ENCODE measurements at regions not wholly inside any gene's neighbourhood (a gene's known extent, or its start where the extent isn't known, plus 50 kb on each side); places are given as distances from the start of the nearest gene placed in this dataset.

DNA sequence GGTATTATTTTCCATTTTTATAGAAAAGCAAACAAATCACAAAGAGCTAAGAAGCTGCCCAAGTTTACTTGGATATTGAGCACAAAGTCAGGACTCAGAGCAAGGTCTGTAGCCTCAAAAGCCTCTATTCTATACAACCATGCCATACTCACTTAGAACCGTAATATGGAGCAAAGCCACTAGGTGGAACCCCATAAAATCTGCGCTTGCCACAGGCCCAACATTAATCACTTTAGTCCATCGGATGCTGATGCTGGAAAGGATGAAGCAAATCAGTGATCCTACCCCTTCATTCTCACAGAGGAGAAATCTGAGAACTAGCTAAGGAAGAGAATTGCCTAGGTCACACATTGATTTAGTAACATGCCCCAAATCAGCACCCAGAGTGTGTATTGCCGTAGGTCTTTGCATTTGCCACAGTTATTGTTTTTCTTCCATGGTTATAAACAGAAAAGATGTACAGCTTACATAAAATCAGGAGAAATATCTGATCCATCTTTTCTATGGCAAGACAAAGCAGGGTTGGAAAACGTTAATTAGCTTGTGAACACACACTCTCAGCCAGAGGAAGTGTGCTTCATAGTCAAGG lies 56.7 kb upstream of the RAB38 start:
- TF ChIP-seq, protein P1, sequence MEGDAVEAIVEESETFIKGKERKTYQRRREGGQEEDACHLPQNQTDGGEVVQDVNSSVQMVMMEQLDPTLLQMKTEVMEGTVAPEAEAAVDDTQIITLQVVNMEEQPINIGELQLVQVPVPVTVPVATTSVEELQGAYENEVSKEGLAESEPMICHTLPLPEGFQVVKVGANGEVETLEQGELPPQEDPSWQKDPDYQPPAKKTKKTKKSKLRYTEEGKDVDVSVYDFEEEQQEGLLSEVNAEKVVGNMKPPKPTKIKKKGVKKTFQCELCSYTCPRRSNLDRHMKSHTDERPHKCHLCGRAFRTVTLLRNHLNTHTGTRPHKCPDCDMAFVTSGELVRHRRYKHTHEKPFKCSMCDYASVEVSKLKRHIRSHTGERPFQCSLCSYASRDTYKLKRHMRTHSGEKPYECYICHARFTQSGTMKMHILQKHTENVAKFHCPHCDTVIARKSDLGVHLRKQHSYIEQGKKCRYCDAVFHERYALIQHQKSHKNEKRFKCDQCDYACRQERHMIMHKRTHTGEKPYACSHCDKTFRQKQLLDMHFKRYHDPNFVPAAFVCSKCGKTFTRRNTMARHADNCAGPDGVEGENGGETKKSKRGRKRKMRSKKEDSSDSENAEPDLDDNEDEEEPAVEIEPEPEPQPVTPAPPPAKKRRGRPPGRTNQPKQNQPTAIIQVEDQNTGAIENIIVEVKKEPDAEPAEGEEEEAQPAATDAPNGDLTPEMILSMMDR (IDR thresholded peaks at IDR 0.05) = peak in 4 of 6 experiments; percentile 27 to 66 (median 60)
- no peak for TF ChIP-seq POLR2AphosphoS5 (IDR thresholded peaks at IDR 0.05)
- WGBS, 2 donors = 34 to 44% methylated on average over 5 of the region's 5 CpGs
- Histone ChIP-seq H3K4me1 (no peaks in the 10 kb centered on the region), H3K27ac (no peak overlapping the region), H3K4me3 (no peak overlapping the region), H3K27me3 (no peaks in the 10 kb centered on the region), H3K9me3 (no peaks in the 10 kb centered on the region), H3K36me3 (no peaks in the 10 kb centered on the region)
- no peak for DNase-seq
- ATAC-seq (ENCODE audit: low FRiP score in 2 of 2) = peak in 1 of 2 donors; percentile 75

GRCh38 chr11:88229303-88229702 lies 54.1 kb upstream of the RAB38 start:
- H3K36me3 ChIP-seq = no peaks in the 10 kb centered on the region
- H3K9me3 ChIP-seq = no peaks in the 10 kb centered on the region
- no peak overlapping the region for H3K4me3 ChIP-seq
- ATAC-seq (ENCODE audit: low FRiP score in 2 of 2) (no peak), DNase-seq (no peak)
- no peaks in the 10 kb centered on the region for H3K27me3 ChIP-seq
- TF ChIP-seq POLR2A (IDR thresholded peaks at IDR 0.05) (no peak), EP300 (IDR thresholded peaks at IDR 0.05) (no peak), POLR2AphosphoS5 (IDR thresholded peaks at IDR 0.05) (no peak)
- TF ChIP-seq, protein P1 (IDR thresholded peaks at IDR 0.05) = no peak
- no peaks in the 10 kb centered on the region for H3K4me1 ChIP-seq
- H3K27ac ChIP-seq = no peak overlapping the region

All from upper lobe of left lung (tissue), 6 donors.